Lower leg skin (tissue), 3 donors: ENCODE measurements at regions not wholly inside any gene's neighbourhood (a gene's known extent, or its start where the extent isn't known, plus 50 kb on each side); places are given as distances from the start of the nearest gene placed in this dataset.

Source experiments
- POLR2A ChIP-seq, 2 donors: fragments of 450-650 bp; IDR thresholded peaks; one replicate each; pipeline ENCODE4 v1.6.1; 2016 to 2017; ENCODE audit warnings: antibody characterized with exemption in 2 of 2, mild to moderate bottlenecking in 1 of 2, moderate library complexity in 1 of 2
- TF ChIP-seq, protein P1 (sequence below), 3 donors: fragments of 450-650 bp; IDR thresholded peaks; one replicate each; pipeline ENCODE4 v1.5.1; 2016; ENCODE audit warnings: antibody characterized with exemption in 3 of 3, mild to moderate bottlenecking in 3 of 3, moderate library complexity in 2 of 3

DNA sequence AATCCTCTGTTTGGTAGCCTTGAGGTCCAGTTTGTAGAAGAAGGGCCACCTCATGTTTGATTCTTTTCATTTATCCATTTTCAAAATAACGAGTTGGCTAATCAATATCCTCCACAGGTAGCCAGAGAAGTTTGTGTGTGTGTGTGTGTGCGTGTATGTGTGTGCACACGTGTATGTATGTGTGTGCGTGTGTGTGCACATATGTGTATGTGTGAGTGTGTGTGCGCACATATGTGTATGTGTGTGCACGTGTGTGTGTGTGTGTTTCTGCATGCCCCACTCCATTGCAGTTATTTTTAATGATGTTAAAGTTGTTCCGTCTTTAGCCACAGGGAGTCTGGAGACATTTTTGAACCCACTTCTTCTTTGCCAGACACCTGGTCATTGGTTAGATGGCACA is 112.8 kb upstream of the PRKCQ start:
- no peak for TF ChIP-seq POLR2A (IDR thresholded peaks at IDR 0.05)
- TF ChIP-seq, protein P1, sequence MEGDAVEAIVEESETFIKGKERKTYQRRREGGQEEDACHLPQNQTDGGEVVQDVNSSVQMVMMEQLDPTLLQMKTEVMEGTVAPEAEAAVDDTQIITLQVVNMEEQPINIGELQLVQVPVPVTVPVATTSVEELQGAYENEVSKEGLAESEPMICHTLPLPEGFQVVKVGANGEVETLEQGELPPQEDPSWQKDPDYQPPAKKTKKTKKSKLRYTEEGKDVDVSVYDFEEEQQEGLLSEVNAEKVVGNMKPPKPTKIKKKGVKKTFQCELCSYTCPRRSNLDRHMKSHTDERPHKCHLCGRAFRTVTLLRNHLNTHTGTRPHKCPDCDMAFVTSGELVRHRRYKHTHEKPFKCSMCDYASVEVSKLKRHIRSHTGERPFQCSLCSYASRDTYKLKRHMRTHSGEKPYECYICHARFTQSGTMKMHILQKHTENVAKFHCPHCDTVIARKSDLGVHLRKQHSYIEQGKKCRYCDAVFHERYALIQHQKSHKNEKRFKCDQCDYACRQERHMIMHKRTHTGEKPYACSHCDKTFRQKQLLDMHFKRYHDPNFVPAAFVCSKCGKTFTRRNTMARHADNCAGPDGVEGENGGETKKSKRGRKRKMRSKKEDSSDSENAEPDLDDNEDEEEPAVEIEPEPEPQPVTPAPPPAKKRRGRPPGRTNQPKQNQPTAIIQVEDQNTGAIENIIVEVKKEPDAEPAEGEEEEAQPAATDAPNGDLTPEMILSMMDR (IDR thresholded peaks at IDR 0.05), result no peak
